Right atrium auricular region (tissue), 2 donors: ENCODE measurements at regions not wholly inside any gene's neighbourhood (a gene's known extent, or its start where the extent isn't known, plus 50 kb on each side); places are given as distances from the start of the nearest gene placed in this dataset.

ENCODE experiments used
- DNase-seq: peaks from one replicate; pipeline ENCODE4 v3.0.0-alpha.2; 2019; ENCODE audit warnings: low spot score
- H3K27ac ChIP-seq, 2 donors: fragments of 200-600 bp; sonication (generic); 1 replicate in 1 of 2; 2 replicates in 1 of 2; pipeline ENCODE4 v1.5.1; 2016 to 2019
- H3K27me3 ChIP-seq, 2 donors: fragments of 200-600 bp; sonication (generic); one replicate each; pipeline versions ENCODE4 v1.5.1 to v1.6.0; 2017 to 2019
- H3K36me3 ChIP-seq: fragments of 200-600 bp; sonication (generic); one replicate; pipeline ENCODE4 v1.5.1; 2016
- H3K4me1 ChIP-seq, 2 donors: fragments of 200-600 bp; sonication (generic); one replicate each; pipeline versions ENCODE4 v1.5.1 to v1.6.0; 2017 to 2019
- H3K4me3 ChIP-seq, 2 donors: fragments of 200-600 bp; sonication (generic); 1 replicate in 1 of 2; 2 replicates in 1 of 2; pipeline ENCODE4 v1.5.1; 2017 to 2019; ENCODE audit warnings: mild to moderate bottlenecking in 1 of 2, moderate library complexity in 1 of 2
- H3K9me3 ChIP-seq, 2 donors: fragments of 200-600 bp; sonication (generic); one replicate each; pipeline ENCODE4 v1.5.1; 2019
- CTCF ChIP-seq, 2 donors: fragments of 200-600 bp; sonication (generic); IDR thresholded peaks; one replicate each; pipeline ENCODE4 v1.5.1; 2019; ENCODE audit warnings: antibody characterized with exemption in 2 of 2

GRCh38 chr2:37456479-37456878, 112.0 kb downstream of the QPCT start:
- H3K27me3 ChIP-seq: no peaks in the 10 kb centered on the region
- H3K4me3 ChIP-seq: no peak overlapping the region
- no peaks in the 10 kb centered on the region for H3K36me3 ChIP-seq
- no peak for TF ChIP-seq CTCF (IDR thresholded peaks at IDR 0.05)
- no peak overlapping the region for H3K27ac ChIP-seq
- DNase-seq: no peak
- peaks cover 0 to 31% of the 10 kb centered on the region in 2 donors for H3K4me1 ChIP-seq
- no peaks in the 10 kb centered on the region for H3K9me3 ChIP-seq

DNA sequence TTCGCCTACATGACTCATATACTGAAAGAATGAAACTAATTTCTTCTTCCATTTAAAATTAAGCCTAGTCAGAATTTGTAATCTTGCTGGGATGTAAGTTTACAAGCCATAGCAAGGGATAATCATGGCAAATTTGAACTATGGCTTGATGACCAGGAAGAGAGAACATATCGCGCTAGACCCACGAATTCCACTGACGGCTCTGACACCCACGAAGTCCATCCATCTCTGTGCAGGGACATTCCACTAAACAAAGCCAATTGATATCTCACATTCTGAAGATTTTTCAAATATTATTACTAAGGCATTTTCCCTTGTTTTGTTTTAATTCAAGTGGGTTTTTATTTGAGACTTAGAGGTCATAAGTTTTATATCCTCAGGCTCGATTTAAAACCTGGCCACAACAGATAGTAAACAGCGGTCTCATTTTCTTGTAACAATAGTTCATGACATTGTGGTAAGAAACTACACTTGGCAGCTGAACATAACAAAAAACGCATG, 113.0 kb downstream of the QPCT start:
- TF ChIP-seq CTCF (IDR thresholded peaks at IDR 0.05): no peak
- Histone ChIP-seq H3K36me3 (no peaks in the 10 kb centered on the region), H3K27ac (no peak overlapping the region), H3K27me3 (no peaks in the 10 kb centered on the region), H3K9me3 (no peaks in the 10 kb centered on the region), H3K4me1 (peaks cover 0 to 31% of the 10 kb centered on the region in 2 donors), H3K4me3 (no peak overlapping the region)
- DNase-seq: no peak

GRCh38 chr2:37458133-37458532, 113.7 kb downstream of the QPCT start:
- Histone ChIP-seq H3K36me3 (no peaks in the 10 kb centered on the region), H3K27ac (no peak overlapping the region), H3K9me3 (peaks cover 0 to 1% of the 10 kb centered on the region in 2 donors), H3K27me3 (no peaks in the 10 kb centered on the region), H3K4me3 (no peak overlapping the region), H3K4me1 (peaks cover 0 to 31% of the 10 kb centered on the region in 2 donors)
- no peak for TF ChIP-seq CTCF (IDR thresholded peaks at IDR 0.05)
- DNase-seq: no peak

- TF ChIP-seq CTCF (IDR thresholded peaks at IDR 0.05): no peak
- Histone ChIP-seq H3K27me3 (no peaks in the 10 kb centered on the region), H3K36me3 (no peaks in the 10 kb centered on the region), H3K9me3 (peaks cover 0 to 6% of the 10 kb centered on the region in 2 donors), H3K27ac (no peak overlapping the region), H3K4me1 (peaks cover 0 to 31% of the 10 kb centered on the region in 2 donors), H3K4me3 (no peak overlapping the region)
- no peak for DNase-seq
These were observed 114.9 kb downstream of the QPCT start for GRCh38 chr2:37459095-37459981.

- no peak overlapping the region for H3K27ac ChIP-seq
- H3K9me3 ChIP-seq: peaks cover 0 to 6% of the 10 kb centered on the region in 2 donors
- DNase-seq: no peak
- H3K4me3 ChIP-seq: no peak overlapping the region
- no peaks in the 10 kb centered on the region for H3K27me3 ChIP-seq
- H3K36me3 ChIP-seq: no peaks in the 10 kb centered on the region
- TF ChIP-seq CTCF (IDR thresholded peaks at IDR 0.05): no peak
- H3K4me1 ChIP-seq: peaks cover 0 to 30% of the 10 kb centered on the region in 2 donors
These were observed 116.4 kb downstream of the QPCT start for GRCh38 chr2:37460896-37461229.
